ENCODE measurements at regions not wholly inside any gene's neighbourhood (a gene's known extent, or its start where the extent isn't known, plus 50 kb on each side); places are given as distances from the start of the nearest gene placed in this dataset.

DNA sequence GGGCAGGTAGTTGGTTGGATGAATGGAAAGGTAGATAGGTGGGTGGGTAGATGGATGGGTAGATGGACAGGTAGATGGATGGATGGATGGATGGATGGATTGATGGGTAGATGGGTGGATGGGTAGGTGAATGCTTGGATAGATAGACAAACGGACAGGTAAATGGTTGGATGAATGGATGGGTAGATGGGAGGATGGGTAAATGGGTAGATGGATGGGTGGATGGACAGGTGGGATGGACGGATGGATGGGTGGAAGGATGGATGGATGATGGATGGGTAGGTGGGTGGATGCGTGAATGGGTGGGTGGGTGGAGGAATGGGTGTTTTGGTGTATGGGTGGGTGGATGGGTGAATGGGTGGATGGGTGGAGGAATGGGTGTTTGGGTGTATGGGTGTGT lies 50.1 kb upstream of the ASAP2 start:
- no peaks in the 10 kb centered on the region for H3K9me3 Mint-ChIP-seq
- H3K27ac Mint-ChIP-seq, result no peak overlapping the region
- DNase-seq (no peak), ATAC-seq (no peak)
- H3K4me3 Mint-ChIP-seq, result no peak overlapping the region
- POLR2A ChIA-PET, result no interaction called here
- no peaks in the 10 kb centered on the region for H3K4me1 Mint-ChIP-seq
- H3K36me3 Mint-ChIP-seq, result peaks cover 0 to 5% (median 0%) of the 10 kb centered on the region in 3 donors
- H3K27me3 Mint-ChIP-seq, result peaks cover 8 to 36% (median 19%) of the 10 kb centered on the region in 5 donors

DNA sequence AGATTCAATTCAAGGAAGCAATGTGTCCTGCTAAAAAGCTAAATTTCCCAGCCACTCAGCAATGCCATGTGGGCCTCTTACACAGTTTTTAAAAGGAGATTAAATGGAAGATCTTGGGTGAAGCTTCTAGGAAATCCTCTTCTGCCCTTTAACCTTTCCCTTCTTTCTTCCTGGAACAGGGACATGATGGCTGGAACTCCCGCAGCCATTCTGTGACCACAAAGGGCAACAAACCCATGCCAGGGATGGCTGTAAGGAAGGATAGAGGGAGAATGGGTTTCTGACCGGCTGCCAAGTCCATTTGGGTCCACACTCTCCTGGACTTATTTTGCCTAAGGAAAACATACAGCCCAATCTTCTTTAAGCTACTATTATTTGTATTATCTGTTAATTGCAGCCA lies 52.6 kb upstream of the ASAP2 start:
- Mint-ChIP-seq H3K9me3 (no peaks in the 10 kb centered on the region), H3K4me3 (no peak overlapping the region), H3K36me3 (peaks cover 0 to 5% (median 0%) of the 10 kb centered on the region in 3 donors), H3K4me1 (no peaks in the 10 kb centered on the region), H3K27me3 (peaks cover 8 to 44% (median 19%) of the 10 kb centered on the region in 5 donors), H3K27ac (no peak overlapping the region)
- POLR2A ChIA-PET, result no interaction called here
- DNase-seq (no peak), ATAC-seq (no peak)

- peaks cover 0 to 5% (median 0%) of the 10 kb centered on the region in 3 donors for H3K36me3 Mint-ChIP-seq
- H3K9me3 Mint-ChIP-seq, result no peaks in the 10 kb centered on the region
- H3K4me1 Mint-ChIP-seq, result no peaks in the 10 kb centered on the region
- no peak overlapping the region for H3K4me3 Mint-ChIP-seq
- POLR2A ChIA-PET, result no interaction called here
- ATAC-seq (no peak), DNase-seq (no peak)
- H3K27ac Mint-ChIP-seq, result no peak overlapping the region
- H3K27me3 Mint-ChIP-seq, result peaks cover 8 to 44% (median 19%) of the 10 kb centered on the region in 5 donors
Measured at GRCh38 chr2:9153643-9153980, 53.0 kb upstream of the ASAP2 start.

DNA sequence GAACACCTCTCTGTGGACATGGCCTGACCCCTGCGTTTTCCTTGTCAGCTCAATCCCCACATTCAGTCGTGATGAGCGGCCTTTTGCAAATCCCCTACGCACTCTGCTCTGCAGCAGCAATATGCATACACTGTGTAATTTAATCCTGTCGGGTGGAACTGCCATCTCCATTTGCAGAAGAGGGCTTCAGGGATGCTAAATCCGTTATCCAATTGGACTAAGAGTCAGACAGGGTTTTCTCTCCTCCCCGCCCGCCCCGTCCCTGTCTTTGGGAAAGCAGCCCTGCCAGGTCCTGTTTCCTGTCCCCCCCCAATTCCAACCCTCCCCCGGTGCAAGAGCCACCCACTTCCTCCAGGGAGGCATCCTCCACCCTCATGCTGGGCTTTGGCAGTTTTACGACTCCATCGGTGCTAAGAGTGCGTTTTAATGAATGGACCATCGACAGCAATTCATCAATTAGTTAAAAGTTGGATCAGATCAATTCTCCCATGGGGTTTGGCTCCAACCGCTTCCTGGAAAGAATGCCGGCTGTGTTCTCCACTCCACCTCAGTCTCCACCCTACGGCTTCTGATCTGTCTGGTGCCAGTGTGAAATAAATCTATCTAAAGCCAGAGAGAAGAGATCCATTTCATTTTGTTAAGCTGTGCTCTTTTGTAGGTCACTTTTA lies 53.5 kb upstream of the ASAP2 start:
- H3K36me3 Mint-ChIP-seq, result peaks cover 0 to 5% (median 0%) of the 10 kb centered on the region in 3 donors
- H3K27ac Mint-ChIP-seq, result no peak overlapping the region
- no peaks in the 10 kb centered on the region for H3K9me3 Mint-ChIP-seq
- H3K4me3 Mint-ChIP-seq, result no peak overlapping the region
- H3K27me3 Mint-ChIP-seq, result peaks cover 8 to 46% (median 19%) of the 10 kb centered on the region in 5 donors
- H3K4me1 Mint-ChIP-seq, result no peaks in the 10 kb centered on the region
- DNase-seq, result no peak
- POLR2A ChIA-PET, result no interaction called here
- ATAC-seq, result no peak

- DNase-seq (no peak), ATAC-seq (no peak)
- no peak overlapping the region for H3K27ac Mint-ChIP-seq
- no peaks in the 10 kb centered on the region for H3K9me3 Mint-ChIP-seq
- no peak overlapping the region for H3K4me3 Mint-ChIP-seq
- H3K4me1 Mint-ChIP-seq, result no peaks in the 10 kb centered on the region
- peaks cover 0 to 5% (median 0%) of the 10 kb centered on the region in 3 donors for H3K36me3 Mint-ChIP-seq
- peaks cover 9 to 65% (median 31%) of the 10 kb centered on the region in 5 donors for H3K27me3 Mint-ChIP-seq
- POLR2A ChIA-PET, result interaction anchor here (0.7 kb wide), 1 partner anchor 93 kb away, joined by 3 read pairs; no protein-coding TSS in a partner anchor
Measured at GRCh38 chr2:9150906-9151305, 55.7 kb upstream of the ASAP2 start.

- DNase-seq (no peak), ATAC-seq (no peak)
- Mint-ChIP-seq H3K9me3 (no peaks in the 10 kb centered on the region), H3K36me3 (peaks cover 0 to 5% (median 0%) of the 10 kb centered on the region in 3 donors), H3K4me1 (no peaks in the 10 kb centered on the region), H3K27me3 (peaks cover 9 to 61% (median 31%) of the 10 kb centered on the region in 5 donors), H3K27ac (no peak overlapping the region), H3K4me3 (no peak overlapping the region)
- POLR2A ChIA-PET, result no interaction called here
Measured at GRCh38 chr2:9150568-9150900, 56.1 kb upstream of the ASAP2 start.

DNA sequence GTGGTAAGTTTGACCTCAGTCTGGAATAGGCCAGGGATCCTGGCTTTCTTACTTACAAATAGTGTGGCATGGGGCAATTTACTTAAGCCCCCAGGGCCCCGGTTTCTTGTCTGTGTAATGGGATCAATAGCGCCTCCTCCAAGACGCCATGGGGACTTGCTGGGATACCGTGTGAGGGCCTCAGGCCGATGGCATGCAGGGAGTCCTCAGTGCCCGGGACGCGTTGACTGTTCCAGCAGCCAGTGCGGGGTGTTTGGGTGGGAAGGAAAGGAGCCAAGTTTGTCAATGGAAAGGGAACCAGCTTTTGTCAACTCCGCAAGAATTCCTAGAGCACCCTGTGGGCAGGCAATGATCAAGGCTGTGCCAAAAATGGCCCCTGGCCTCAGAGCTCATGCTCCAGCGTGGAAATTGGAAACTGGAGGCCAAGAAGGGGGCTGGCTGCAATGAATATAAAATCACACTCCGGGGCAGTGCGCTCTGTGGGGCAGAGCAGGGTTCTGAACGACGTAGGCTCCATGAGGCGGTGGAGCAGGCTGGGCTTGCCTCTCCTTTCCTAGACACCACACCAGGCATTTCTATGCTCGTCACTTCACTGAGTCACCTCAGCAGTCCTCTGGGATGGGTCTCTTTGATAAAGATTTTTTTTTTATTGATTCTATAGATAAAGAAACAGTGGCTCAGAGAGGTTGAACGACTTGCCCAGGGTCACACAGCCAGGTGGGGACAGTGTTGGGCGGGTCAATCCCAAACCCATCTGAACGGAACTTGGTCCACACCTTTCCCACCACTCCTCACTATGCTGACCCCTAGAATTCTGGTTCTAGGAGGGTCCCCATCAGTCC lies 56.7 kb upstream of the ASAP2 start:
- no peak for ATAC-seq
- Mint-ChIP-seq H3K9me3 (no peaks in the 10 kb centered on the region), H3K4me1 (no peaks in the 10 kb centered on the region), H3K27ac (no peak overlapping the region), H3K27me3 (peaks cover 9 to 55% (median 27%) of the 10 kb centered on the region in 5 donors), H3K4me3 (no peak overlapping the region), H3K36me3 (peaks cover 0 to 5% (median 0%) of the 10 kb centered on the region in 3 donors)
- DNase-seq, result no peak
- POLR2A ChIA-PET, result no interaction called here

DNA sequence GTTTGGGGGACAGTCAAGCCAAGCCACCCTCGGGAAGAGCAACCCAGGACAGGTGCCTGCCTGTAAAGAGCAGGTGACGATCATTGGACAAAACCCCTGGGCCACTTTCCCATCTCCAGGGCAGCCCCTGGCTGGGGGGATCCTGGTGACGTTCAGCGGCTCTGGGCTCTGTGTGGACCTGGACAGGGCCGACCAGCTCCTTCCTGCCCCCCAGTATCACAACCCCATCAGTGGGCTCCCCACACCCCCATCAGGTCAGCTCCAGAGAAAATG lies 57.3 kb upstream of the ASAP2 start:
- Mint-ChIP-seq H3K36me3 (peaks cover 0 to 5% (median 0%) of the 10 kb centered on the region in 3 donors), H3K4me3 (no peak overlapping the region), H3K4me1 (no peaks in the 10 kb centered on the region), H3K27ac (no peak overlapping the region), H3K9me3 (no peaks in the 10 kb centered on the region), H3K27me3 (peaks cover 9 to 52% (median 24%) of the 10 kb centered on the region in 5 donors)
- DNase-seq, result no peak
- POLR2A ChIA-PET, result no interaction called here
- no peak for ATAC-seq

DNA sequence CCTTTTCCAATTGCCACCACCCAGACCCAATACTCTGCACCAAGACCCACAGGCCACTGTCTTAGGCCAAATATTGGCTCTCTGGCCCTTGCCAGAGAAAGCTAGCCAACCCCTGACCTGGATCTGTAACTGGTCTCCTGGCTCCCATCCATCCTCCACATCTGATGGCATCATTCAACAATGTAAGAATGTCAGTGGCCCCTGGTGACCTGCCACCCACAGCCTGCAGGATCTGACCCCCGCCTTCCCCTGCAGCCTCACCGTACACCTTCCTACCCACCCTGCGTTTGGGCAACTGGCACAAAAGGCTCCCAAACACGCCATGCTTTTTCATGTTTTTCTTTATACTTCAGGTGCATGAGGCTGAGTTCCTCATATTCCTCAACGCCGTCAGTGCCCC lies 60.0 kb upstream of the ASAP2 start:
- peaks cover 0 to 4% (median 1%) of the 10 kb centered on the region in 4 donors for H3K4me1 Mint-ChIP-seq
- H3K27ac Mint-ChIP-seq, result peak overlapping the region in 1 of 10 donors; percentile 71
- H3K4me3 Mint-ChIP-seq, result no peak overlapping the region
- no peaks in the 10 kb centered on the region for H3K9me3 Mint-ChIP-seq
- ATAC-seq, result no peak
- no peak for DNase-seq
- H3K36me3 Mint-ChIP-seq, result no peaks in the 10 kb centered on the region
- peaks cover 4 to 47% (median 12%) of the 10 kb centered on the region in 5 donors for H3K27me3 Mint-ChIP-seq
- POLR2A ChIA-PET, result no interaction called here

GRCh38 chr2:9145752-9146430 lies 60.7 kb upstream of the ASAP2 start:
- H3K9me3 Mint-ChIP-seq, result no peaks in the 10 kb centered on the region
- POLR2A ChIA-PET, result no interaction called here
- ATAC-seq (no peak), DNase-seq (no peak)
- H3K27me3 Mint-ChIP-seq, result peaks cover 4 to 47% (median 14%) of the 10 kb centered on the region in 5 donors
- H3K36me3 Mint-ChIP-seq, result no peaks in the 10 kb centered on the region
- no peak overlapping the region for H3K27ac Mint-ChIP-seq
- H3K4me1 Mint-ChIP-seq, result peaks cover 0 to 4% (median 1%) of the 10 kb centered on the region in 4 donors
- H3K4me3 Mint-ChIP-seq, result no peak overlapping the region

- no peak for DNase-seq
- H3K4me1 Mint-ChIP-seq, result peaks cover 0 to 4% (median 1%) of the 10 kb centered on the region in 4 donors
- H3K36me3 Mint-ChIP-seq, result no peaks in the 10 kb centered on the region
- POLR2A ChIA-PET, result no interaction called here
- H3K27ac Mint-ChIP-seq, result no peak overlapping the region
- no peak for ATAC-seq
- H3K4me3 Mint-ChIP-seq, result peak overlapping the region in 1 of 10 donors; percentile 6
- peaks cover 6 to 52% (median 17%) of the 10 kb centered on the region in 5 donors for H3K27me3 Mint-ChIP-seq
- no peaks in the 10 kb centered on the region for H3K9me3 Mint-ChIP-seq
Measured at GRCh38 chr2:9145109-9145751, 61.4 kb upstream of the ASAP2 start.

- Mint-ChIP-seq H3K4me3 (no peak overlapping the region), H3K4me1 (peaks cover 0 to 5% (median 1%) of the 10 kb centered on the region in 4 donors), H3K27ac (no peak overlapping the region), H3K9me3 (no peaks in the 10 kb centered on the region), H3K27me3 (peaks cover 6 to 52% (median 17%) of the 10 kb centered on the region in 5 donors), H3K36me3 (no peaks in the 10 kb centered on the region)
- ATAC-seq (no peak), DNase-seq (no peak)
- POLR2A ChIA-PET, result no interaction called here
Measured at GRCh38 chr2:9144617-9145016, 62.0 kb upstream of the ASAP2 start.

- POLR2A ChIA-PET, result no interaction called here
- Mint-ChIP-seq H3K4me3 (no peak overlapping the region), H3K9me3 (no peaks in the 10 kb centered on the region), H3K27ac (no peak overlapping the region), H3K4me1 (peaks cover 0 to 6% (median 1%) of the 10 kb centered on the region in 4 donors), H3K36me3 (no peaks in the 10 kb centered on the region), H3K27me3 (peaks cover 6 to 52% (median 17%) of the 10 kb centered on the region in 5 donors)
- ATAC-seq, result no peak
- DNase-seq, result no peak
Measured at GRCh38 chr2:9144046-9144445, 62.6 kb upstream of the ASAP2 start.
